K562 (cell line): ENCODE measurements at regions not wholly inside any gene's neighbourhood (a gene's known extent, or its start where the extent isn't known, plus 50 kb on each side); places are given as distances from the start of the nearest gene placed in this dataset.

Experiments
- BRF1 ChIP-seq: IDR thresholded peaks from 3 replicates; pipeline ENCODE4 v1.6.1; 2011; ENCODE audit warnings: borderline replicate concordance, mild to moderate bottlenecking; ENCODE audit not compliant: insufficient read length; ENCODE audit errors: extremely low read depth
- ELF4 ChIP-seq: fragments of 450-650 bp; formaldehyde crosslinking; IDR thresholded peaks from 2 replicates; pipeline ENCODE4 v1.4.0; 2022; ENCODE audit warnings: missing genetic modification characterization
- FOXK1 ChIP-seq: sonication (generic); formaldehyde crosslinking; IDR thresholded peaks from 2 replicates; pipeline ENCODE4 v1.8.0; 2022; ENCODE audit warnings: missing genetic modification reagents, mild to moderate bottlenecking, borderline replicate concordance
- FOXM1 ChIP-seq, 2 experiments: fragments of 450-650 bp in 1 of 2; sonication (generic) in 1 of 2; formaldehyde crosslinking in 1 of 2; IDR thresholded peaks; 2 replicates each; pipeline versions ENCODE4 v1.6.1 to v1.9.0; 2017 to 2022; ENCODE audit warnings: low read depth in 2 of 2, mild to moderate bottlenecking in 2 of 2, missing genetic modification reagents in 1 of 2, moderate library complexity in 1 of 2
- HDAC1 ChIP-seq, 2 experiments: fragments of 450-650 bp; IDR thresholded peaks; 2 replicates each; pipeline ENCODE4 v1.6.1; 2016 to 2017; ENCODE audit warnings: inconsistent platforms in 1 of 2, mild to moderate bottlenecking in 1 of 2, moderate library complexity in 1 of 2
- HNRNPLL ChIP-seq: fragments of 200-400 bp; formaldehyde crosslinking; IDR thresholded peaks from 2 replicates; pipeline ENCODE4 v1.6.1; 2017; ENCODE audit warnings: low read length, low read depth, mild to moderate bottlenecking; ENCODE audit not compliant: poor library complexity, severe bottlenecking
- KLF6 ChIP-seq: fragments of 250-450 bp; sonication (Bioruptor Pico); IDR thresholded peaks from 2 replicates; pipeline ENCODE4 v1.4.0; 2020; ENCODE audit warnings: mild to moderate bottlenecking, moderate library complexity, borderline replicate concordance
- MXI1 ChIP-seq: IDR thresholded peaks from 2 replicates; pipeline ENCODE4 v1.6.1; 2011; ENCODE audit warnings: low read depth, mild to moderate bottlenecking, improper control_type of control experiment, low read length
- U2AF2 ChIP-seq: fragments of 200-400 bp; formaldehyde crosslinking; optimal IDR thresholded peaks from 2 replicates; pipeline ENCODE3; 2017; ENCODE audit warnings: low read depth, mild to moderate bottlenecking, low read length
- TF ChIP-seq, protein P1 (sequence below): fragments of 250-450 bp; sonication (Bioruptor Pico); IDR thresholded peaks from 2 replicates; pipeline ENCODE4 v1.5.0; 2020; ENCODE audit warnings: mild to moderate bottlenecking, borderline replicate concordance
- TF ChIP-seq, protein P2 (sequence below), 3 experiments: IDR thresholded peaks in 2 of 3; conservative IDR thresholded peaks in 1 of 3; 2 replicates each; pipeline ENCODE4 v1.5.1; 2011 to 2012; ENCODE audit warnings: low read length in 3 of 3, mild to moderate bottlenecking in 3 of 3, control low read depth in 2 of 3, improper control_type of control experiment in 1 of 3, inconsistent platforms in 1 of 3, low read depth in 1 of 3, mixed read lengths in 1 of 3, moderate library complexity in 1 of 3; ENCODE audit not compliant: insufficient read depth in 2 of 3
- TF ChIP-seq, protein P3 (sequence below): sonication (generic); formaldehyde crosslinking; IDR thresholded peaks from 2 replicates; pipeline ENCODE4 v1.8.0; 2023; ENCODE audit warnings: mild to moderate bottlenecking, missing genetic modification reagents

DNA sequence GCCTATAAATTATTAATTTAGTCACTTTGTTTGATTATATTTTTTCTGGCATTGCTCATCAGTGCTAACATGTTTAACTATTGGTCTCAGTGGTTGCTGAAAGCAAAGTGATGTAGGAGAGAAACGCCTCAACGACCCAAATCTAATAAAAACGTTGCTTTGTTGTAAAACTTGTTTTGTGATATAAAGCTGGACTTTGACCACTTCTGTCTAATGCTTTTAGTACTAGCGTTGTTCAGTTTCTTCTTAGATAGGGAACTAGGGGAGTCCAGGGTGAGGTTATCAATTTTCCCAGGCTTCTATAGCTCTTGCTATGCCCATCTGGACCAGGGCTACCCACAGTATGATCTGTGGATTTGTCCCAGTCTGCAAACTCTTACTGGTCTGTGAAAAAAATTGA is 80.6 kb upstream of the TBC1D5 start:
- no peak for TF ChIP-seq FOXK1 (CRISPR knock-in tag)
- TF ChIP-seq, protein P1, sequence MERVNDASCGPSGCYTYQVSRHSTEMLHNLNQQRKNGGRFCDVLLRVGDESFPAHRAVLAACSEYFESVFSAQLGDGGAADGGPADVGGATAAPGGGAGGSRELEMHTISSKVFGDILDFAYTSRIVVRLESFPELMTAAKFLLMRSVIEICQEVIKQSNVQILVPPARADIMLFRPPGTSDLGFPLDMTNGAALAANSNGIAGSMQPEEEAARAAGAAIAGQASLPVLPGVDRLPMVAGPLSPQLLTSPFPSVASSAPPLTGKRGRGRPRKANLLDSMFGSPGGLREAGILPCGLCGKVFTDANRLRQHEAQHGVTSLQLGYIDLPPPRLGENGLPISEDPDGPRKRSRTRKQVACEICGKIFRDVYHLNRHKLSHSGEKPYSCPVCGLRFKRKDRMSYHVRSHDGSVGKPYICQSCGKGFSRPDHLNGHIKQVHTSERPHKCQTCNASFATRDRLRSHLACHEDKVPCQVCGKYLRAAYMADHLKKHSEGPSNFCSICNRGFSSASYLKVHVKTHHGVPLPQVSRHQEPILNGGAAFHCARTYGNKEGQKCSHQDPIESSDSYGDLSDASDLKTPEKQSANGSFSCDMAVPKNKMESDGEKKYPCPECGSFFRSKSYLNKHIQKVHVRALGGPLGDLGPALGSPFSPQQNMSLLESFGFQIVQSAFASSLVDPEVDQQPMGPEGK (CRISPR knock-in tag), result no peak
- no peak for TF ChIP-seq MXI1
- no peak for TF ChIP-seq U2AF2
- TF ChIP-seq, protein P2, sequence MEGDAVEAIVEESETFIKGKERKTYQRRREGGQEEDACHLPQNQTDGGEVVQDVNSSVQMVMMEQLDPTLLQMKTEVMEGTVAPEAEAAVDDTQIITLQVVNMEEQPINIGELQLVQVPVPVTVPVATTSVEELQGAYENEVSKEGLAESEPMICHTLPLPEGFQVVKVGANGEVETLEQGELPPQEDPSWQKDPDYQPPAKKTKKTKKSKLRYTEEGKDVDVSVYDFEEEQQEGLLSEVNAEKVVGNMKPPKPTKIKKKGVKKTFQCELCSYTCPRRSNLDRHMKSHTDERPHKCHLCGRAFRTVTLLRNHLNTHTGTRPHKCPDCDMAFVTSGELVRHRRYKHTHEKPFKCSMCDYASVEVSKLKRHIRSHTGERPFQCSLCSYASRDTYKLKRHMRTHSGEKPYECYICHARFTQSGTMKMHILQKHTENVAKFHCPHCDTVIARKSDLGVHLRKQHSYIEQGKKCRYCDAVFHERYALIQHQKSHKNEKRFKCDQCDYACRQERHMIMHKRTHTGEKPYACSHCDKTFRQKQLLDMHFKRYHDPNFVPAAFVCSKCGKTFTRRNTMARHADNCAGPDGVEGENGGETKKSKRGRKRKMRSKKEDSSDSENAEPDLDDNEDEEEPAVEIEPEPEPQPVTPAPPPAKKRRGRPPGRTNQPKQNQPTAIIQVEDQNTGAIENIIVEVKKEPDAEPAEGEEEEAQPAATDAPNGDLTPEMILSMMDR (IDR thresholded peaks at IDR 0.05 in 2 of 3, conservative IDR thresholded peaks at IDR 0.05 in 1 of 3; ENCODE audit: insufficient read depth in 2 of 3, low read depth in 1 of 3, low read length in 3 of 3), result no peak
- no peak for TF ChIP-seq HDAC1 (IDR thresholded peaks at IDR 0.05)
- TF ChIP-seq HNRNPLL, result no peak
- TF ChIP-seq KLF6 (CRISPR knock-in tag), result no peak
- TF ChIP-seq FOXM1 (IDR thresholded peaks at IDR 0.05; ENCODE audit: low read depth), result no peak
- TF ChIP-seq FOXM1 (CRISPR knock-in tag; IDR thresholded peaks at IDR 0.05; ENCODE audit: low read depth), result no peak
- no peak for TF ChIP-seq ELF4 (CRISPR knock-in tag)
- TF ChIP-seq BRF1, result no peak
- TF ChIP-seq, protein P3, sequence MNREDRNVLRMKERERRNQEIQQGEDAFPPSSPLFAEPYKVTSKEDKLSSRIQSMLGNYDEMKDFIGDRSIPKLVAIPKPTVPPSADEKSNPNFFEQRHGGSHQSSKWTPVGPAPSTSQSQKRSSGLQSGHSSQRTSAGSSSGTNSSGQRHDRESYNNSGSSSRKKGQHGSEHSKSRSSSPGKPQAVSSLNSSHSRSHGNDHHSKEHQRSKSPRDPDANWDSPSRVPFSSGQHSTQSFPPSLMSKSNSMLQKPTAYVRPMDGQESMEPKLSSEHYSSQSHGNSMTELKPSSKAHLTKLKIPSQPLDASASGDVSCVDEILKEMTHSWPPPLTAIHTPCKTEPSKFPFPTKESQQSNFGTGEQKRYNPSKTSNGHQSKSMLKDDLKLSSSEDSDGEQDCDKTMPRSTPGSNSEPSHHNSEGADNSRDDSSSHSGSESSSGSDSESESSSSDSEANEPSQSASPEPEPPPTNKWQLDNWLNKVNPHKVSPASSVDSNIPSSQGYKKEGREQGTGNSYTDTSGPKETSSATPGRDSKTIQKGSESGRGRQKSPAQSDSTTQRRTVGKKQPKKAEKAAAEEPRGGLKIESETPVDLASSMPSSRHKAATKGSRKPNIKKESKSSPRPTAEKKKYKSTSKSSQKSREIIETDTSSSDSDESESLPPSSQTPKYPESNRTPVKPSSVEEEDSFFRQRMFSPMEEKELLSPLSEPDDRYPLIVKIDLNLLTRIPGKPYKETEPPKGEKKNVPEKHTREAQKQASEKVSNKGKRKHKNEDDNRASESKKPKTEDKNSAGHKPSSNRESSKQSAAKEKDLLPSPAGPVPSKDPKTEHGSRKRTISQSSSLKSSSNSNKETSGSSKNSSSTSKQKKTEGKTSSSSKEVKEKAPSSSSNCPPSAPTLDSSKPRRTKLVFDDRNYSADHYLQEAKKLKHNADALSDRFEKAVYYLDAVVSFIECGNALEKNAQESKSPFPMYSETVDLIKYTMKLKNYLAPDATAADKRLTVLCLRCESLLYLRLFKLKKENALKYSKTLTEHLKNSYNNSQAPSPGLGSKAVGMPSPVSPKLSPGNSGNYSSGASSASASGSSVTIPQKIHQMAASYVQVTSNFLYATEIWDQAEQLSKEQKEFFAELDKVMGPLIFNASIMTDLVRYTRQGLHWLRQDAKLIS (CRISPR knock-in tag), result no peak
